Stimulated activated CD4-positive, alpha-beta T cell treated with anti-CD3 and anti-CD28 coated beads, Interleukin-4, amount 100 ng/mL, for 48 hours (primary cell): ENCODE measurements at regions not wholly inside any gene's neighbourhood (a gene's known extent, or its start where the extent isn't known, plus 50 kb on each side); places are given as distances from the start of the nearest gene placed in this dataset.
"Not testable (repeated sequence)": the region's sequence is repeated elsewhere in the genome, so short reads cannot be mapped to it uniquely, and the experiment has no call there.

Experiments
- DNase-seq, 2 donors: peaks; one replicate each; pipeline ENCODE4 v3.0.0-alpha.2; 2020; ENCODE audit warnings: low read depth in 2 of 2

DNA sequence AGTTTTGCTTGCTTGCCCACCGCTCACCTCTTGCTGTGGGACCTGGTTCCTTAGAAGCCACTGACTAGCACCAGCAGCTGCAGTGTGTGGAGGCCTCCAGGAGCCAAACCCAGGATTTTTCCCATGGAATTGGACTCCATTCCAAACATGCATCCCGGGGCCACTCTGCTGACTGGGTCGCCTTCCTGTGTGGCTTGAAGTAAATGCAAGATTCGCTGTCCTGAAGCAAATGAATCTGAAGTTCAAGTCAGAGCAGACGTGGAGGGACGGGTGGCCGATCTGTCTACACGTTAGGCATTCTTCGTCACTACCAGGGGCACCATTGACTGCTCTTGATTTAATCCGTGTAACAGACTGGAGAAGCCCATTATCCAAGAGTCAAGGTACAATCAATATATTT lies 109.0 kb downstream of the SHOX start:
- no peak for DNase-seq

DNA sequence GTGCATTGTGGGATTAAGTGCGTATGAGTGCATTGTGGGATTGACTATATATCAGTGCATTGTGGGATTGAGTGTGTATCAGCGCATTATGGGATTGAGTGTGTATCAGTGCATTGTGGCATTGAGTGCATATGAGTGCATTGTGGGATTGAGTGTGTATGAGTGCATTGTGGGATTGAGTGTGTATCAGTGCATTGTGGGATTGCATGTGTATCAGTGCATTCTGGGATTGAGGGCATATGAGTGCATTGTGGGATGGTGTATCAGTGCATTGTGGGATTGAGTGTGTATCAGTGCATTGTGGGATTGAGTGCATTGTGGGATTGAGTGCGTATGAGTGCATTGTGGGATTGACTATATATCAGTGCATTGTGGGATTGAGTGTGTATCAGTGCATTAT lies 106.4 kb downstream of the SHOX start:
- not testable (repeated sequence) for DNase-seq

- DNase-seq, result no peak
Observed at GRCh38 chrX:734362-734761, 103.8 kb downstream of the SHOX start.

DNA sequence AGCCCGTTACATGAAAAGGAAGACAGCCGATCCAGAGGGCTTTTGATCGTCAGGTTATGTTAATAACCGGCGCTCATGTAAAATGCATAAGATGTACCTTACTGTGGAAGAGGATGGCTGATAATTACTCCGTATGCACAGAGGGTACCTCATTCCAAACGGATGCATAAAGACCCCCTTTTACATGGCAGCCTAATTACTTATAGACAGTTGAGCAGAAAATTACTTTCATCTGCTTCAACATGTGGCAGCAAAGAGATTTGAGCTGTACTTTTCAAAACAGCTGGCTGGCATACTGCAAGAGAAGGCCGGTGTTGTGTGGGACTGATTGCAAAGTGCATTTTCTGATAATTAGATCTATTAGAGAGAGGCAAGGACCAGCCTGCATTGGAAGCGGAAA lies 103.4 kb downstream of the SHOX start:
- DNase-seq, result no peak

- no peak for DNase-seq
Observed at GRCh38 chrX:729583-730409, 99.2 kb downstream of the SHOX start.

- DNase-seq, result not testable (repeated sequence)
Observed at GRCh38 chrX:729101-729500, 98.5 kb downstream of the SHOX start.

GRCh38 chrX:728639-729038 lies 98.0 kb downstream of the SHOX start:
- not testable (repeated sequence) for DNase-seq

- no peak for DNase-seq
Observed at GRCh38 chrX:727738-728621, 97.4 kb downstream of the SHOX start.

GRCh38 chrX:725971-726370 lies 95.4 kb downstream of the SHOX start:
- DNase-seq, result no peak

DNA sequence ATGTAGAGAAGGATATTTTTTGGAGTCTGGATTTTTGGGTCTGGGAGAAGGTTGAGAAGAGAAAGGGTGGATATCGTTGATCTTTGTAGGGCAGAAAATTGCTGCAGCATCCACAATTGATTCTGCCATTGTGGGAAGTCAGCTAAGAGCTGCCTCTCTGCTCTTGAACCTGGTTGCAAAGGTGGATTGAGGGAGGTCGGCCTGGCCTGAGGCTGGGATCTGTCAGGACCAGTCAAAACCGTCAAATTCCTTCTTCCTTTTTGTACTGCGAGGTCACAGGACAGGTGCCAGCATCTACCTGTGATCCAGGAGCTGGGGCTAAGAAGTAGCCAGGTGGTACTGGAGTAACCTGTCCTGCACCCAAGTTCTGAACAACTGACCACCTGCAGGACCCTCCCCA lies 93.7 kb downstream of the SHOX start:
- DNase-seq, result no peak

DNA sequence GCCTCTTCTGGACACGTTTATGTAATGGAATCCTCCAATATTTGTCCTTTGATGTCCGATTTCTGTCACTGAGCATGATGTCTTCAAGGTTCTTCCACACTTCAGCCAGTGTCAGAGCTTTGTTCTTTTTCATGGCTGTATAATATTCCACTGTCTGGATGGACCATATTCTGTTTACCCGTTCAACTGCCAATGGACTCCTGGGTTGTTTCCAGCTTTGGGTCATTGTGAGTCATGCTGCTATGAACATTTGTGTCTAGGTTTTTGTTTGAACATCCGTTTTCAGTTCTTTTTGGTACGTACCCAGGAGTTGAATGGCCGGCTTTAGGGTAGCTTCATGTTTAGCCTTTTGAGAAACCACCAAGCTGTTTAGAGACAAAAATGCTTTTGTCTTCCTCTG lies 93.2 kb downstream of the SHOX start:
- no peak for DNase-seq

DNA sequence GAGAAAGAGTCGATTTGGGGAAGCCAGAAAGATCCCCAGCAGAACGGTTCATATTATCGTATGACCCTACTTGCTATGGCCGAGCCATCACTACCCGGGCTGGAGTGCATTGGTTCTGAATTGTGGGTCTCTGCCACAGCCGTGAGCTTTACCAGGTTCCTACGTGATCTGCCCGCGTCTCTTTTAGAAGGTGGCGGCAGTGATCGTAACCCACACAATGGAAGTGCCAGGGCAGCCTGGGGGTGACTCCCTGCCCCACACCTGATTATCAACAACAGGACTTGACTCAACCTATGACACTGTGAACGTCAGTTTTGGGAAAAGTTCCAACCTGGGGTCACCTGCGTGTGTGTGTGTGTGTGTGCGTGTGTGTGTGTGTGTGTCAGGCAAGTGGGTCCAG lies 90.8 kb downstream of the SHOX start:
- DNase-seq, result no peak

- DNase-seq, result no peak
Observed at GRCh38 chrX:720825-721224, 90.2 kb downstream of the SHOX start.

- DNase-seq, result no peak
Observed at GRCh38 chrX:720250-720649, 89.7 kb downstream of the SHOX start.

GRCh38 chrX:716136-716535 lies 85.5 kb downstream of the SHOX start:
- no peak for DNase-seq

DNA sequence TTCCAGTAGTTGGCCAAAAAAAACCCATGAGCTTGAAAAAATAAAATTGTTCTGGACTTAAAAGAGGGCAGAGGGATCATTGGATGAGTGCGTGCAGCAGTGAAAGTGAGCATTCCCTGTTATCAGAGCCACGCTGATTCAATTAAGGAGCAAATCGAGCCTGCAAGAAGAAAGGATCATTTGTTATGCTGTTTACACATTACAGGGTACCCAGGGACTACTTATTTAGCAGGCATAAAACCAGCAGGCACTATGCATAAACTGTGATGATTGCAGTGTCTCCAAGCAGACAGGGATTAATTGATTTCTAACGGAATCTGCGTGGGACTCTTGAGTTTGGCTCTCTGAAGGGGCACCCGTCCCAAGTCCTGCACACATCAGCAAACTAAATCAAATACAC lies 83.5 kb downstream of the SHOX start:
- no peak for DNase-seq
